Upper lobe of right lung (tissue), 1 donor: ENCODE measurements at regions not wholly inside any gene's neighbourhood (a gene's known extent, or its start where the extent isn't known, plus 50 kb on each side); places are given as distances from the start of the nearest gene placed in this dataset.
"Not testable (repeated sequence)": the region's sequence is repeated elsewhere in the genome, so short reads cannot be mapped to it uniquely, and the experiment has no call there.

ENCODE experiments used
- ATAC-seq: fragments of 200-7000 bp; cut with Tn5 transposase; one replicate; pipeline ENCODE4 v1.9.1; 2020; ENCODE audit warnings: mild to moderate bottlenecking, moderate library complexity
- DNase-seq: peaks from one replicate; pipeline ENCODE4 v3.0.0-alpha.2; 2020
- H3K27ac ChIP-seq: fragments of 200-600 bp; one replicate; pipeline ENCODE4 v1.8.0; 2022
- H3K27me3 ChIP-seq: fragments of 200-600 bp; one replicate; pipeline ENCODE4 v1.8.0; 2022; ENCODE audit warnings: mild to moderate bottlenecking
- H3K36me3 ChIP-seq: fragments of 200-600 bp; one replicate; pipeline ENCODE4 v1.8.0; 2022
- H3K4me1 ChIP-seq: fragments of 200-600 bp; one replicate; pipeline ENCODE4 v1.8.0; 2022
- H3K4me3 ChIP-seq: fragments of 200-600 bp; one replicate; pipeline ENCODE4 v1.8.0; 2022; ENCODE audit warnings: mild to moderate bottlenecking
- H3K9me3 ChIP-seq: fragments of 200-600 bp; one replicate; pipeline ENCODE4 v1.8.0; 2022
- intact Hi-C: fragments of 100-400 bp; cut with DNase I; formaldehyde crosslinking; loops from one replicate; pipeline ENCODE4 v1.11.0; 2022
- TF ChIP-seq, protein P1 (sequence below): fragments of 200-600 bp; IDR thresholded peaks from one replicate; pipeline ENCODE4 v1.8.0; 2022; ENCODE audit warnings: antibody characterized with exemption
- donor health status: DM: no; HTN: yes; CAD: no; lungs with severe emphysema.

DNA sequence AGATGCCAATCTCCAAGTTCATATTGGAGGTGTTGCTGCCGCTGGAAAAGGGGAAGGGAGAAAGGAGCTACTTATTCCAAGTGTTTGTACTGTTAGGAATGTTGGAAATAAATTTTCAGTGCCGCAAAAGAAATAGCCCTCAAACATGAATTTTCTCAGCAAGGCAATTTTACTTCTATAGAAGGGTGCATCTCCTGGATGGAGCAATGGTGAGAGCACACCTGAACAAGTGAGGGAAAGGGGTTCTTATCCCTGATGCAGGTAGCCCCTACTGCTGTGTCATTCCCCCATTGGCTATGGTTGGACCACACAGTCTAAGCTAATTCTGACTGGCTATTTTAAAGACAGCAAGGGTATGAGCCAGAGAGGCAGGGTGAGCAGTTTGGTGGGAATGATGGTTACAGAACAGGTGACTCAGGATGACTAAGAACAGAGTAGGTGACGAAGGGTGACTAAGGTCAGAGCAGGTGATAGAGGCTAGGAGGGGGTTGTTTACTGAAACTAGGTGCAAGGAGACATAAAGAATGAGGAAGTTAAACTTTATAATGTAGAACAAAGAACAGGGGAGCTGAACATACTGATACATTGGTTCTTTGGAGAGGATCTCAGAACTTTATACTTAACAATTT is 503.5 kb downstream of the EDEM1 start:
- DNase-seq = no peak
- TF ChIP-seq, protein P1, sequence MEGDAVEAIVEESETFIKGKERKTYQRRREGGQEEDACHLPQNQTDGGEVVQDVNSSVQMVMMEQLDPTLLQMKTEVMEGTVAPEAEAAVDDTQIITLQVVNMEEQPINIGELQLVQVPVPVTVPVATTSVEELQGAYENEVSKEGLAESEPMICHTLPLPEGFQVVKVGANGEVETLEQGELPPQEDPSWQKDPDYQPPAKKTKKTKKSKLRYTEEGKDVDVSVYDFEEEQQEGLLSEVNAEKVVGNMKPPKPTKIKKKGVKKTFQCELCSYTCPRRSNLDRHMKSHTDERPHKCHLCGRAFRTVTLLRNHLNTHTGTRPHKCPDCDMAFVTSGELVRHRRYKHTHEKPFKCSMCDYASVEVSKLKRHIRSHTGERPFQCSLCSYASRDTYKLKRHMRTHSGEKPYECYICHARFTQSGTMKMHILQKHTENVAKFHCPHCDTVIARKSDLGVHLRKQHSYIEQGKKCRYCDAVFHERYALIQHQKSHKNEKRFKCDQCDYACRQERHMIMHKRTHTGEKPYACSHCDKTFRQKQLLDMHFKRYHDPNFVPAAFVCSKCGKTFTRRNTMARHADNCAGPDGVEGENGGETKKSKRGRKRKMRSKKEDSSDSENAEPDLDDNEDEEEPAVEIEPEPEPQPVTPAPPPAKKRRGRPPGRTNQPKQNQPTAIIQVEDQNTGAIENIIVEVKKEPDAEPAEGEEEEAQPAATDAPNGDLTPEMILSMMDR = no peak
- H3K36me3 ChIP-seq = no peaks in the 10 kb centered on the region
- intact Hi-C loops = no loop called here
- no peaks in the 10 kb centered on the region for H3K4me1 ChIP-seq
- no peaks in the 10 kb centered on the region for H3K27me3 ChIP-seq
- H3K27ac ChIP-seq = no peak overlapping the region
- peaks cover 10% of the 10 kb centered on the region for H3K9me3 ChIP-seq
- no peak for ATAC-seq
- H3K4me3 ChIP-seq = no peak overlapping the region

DNA sequence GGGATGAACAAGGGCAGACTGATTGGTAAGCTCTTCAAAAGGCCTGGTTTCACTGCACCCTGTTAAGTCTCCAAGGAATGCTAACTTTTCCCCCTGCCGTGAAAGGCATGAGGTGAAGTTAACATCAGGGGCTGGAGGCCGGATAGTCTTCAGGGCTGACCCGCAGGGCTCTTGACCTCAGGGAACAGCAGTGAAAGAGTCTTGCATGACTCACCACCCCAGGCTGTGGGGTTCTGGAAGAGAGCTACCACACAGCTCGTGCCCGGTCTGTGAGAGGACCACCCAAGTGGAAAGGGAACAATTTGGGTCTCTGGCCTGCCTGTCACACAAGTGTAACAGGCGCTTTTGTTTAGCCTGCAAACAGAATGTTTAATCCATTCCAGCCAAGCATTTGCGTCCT is 504.9 kb downstream of the EDEM1 start:
- no peak for DNase-seq
- no peaks in the 10 kb centered on the region for H3K4me1 ChIP-seq
- intact Hi-C loops = no loop called here
- TF ChIP-seq, protein P1 = no peak
- no peaks in the 10 kb centered on the region for H3K36me3 ChIP-seq
- H3K9me3 ChIP-seq = peaks cover 10% of the 10 kb centered on the region
- no peaks in the 10 kb centered on the region for H3K27me3 ChIP-seq
- ATAC-seq = no peak
- no peak overlapping the region for H3K4me3 ChIP-seq
- H3K27ac ChIP-seq = no peak overlapping the region

DNA sequence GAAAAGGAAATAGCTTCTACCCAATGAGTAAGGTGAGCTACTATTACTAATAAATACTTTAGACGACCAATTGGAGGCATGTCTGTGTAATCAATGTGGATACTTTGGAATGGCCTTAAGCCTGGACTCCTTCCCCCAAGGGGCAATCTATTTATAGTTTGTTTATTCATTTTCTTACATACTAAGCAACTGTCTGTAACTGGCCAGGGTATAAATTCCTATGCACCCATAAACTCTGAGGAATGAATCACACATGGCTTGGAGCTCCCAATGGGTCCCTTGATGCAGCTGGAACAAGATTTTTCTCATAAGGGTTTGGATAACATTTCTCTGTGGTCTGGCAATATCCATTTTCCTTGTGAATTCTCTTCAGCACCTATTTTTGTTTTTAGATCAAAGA is 506.8 kb downstream of the EDEM1 start:
- ATAC-seq (no peak), DNase-seq (no peak)
- Histone ChIP-seq H3K27ac (no peak overlapping the region), H3K4me3 (no peak overlapping the region), H3K36me3 (no peaks in the 10 kb centered on the region), H3K4me1 (no peaks in the 10 kb centered on the region), H3K27me3 (no peaks in the 10 kb centered on the region), H3K9me3 (peaks cover 10% of the 10 kb centered on the region)
- intact Hi-C loops = no loop called here
- TF ChIP-seq, protein P1 = no peak

GRCh38 chr3:5698851-5699250 is 511.3 kb downstream of the EDEM1 start:
- Histone ChIP-seq H3K27ac (no peak overlapping the region), H3K4me1 (no peaks in the 10 kb centered on the region), H3K4me3 (no peak overlapping the region), H3K9me3 (no peaks in the 10 kb centered on the region), H3K36me3 (no peaks in the 10 kb centered on the region), H3K27me3 (no peaks in the 10 kb centered on the region)
- intact Hi-C loops = no loop called here
- ATAC-seq (no peak), DNase-seq (no peak)
- TF ChIP-seq, protein P1 = no peak

DNA sequence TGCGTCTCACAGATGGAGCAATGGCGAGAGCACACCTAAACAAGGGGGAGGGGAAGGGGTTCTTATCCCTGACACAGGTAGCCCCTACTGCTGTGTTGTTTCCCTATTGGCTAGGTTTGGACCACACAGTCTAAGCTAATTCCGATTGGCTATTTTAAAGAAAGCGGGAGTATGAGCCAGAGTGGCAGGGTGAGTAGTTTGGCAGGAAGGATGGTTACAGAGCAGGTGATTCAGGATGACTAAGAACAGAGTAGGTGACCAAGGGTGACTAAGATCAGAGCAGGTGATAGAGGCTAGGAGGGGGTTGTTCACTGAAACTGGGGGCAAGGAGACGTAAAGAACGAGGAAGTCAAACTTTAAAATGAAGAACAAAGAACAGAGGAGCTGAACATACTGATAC is 511.8 kb downstream of the EDEM1 start:
- Histone ChIP-seq H3K27ac (no peak overlapping the region), H3K36me3 (no peaks in the 10 kb centered on the region), H3K4me1 (no peaks in the 10 kb centered on the region), H3K9me3 (no peaks in the 10 kb centered on the region), H3K27me3 (no peaks in the 10 kb centered on the region), H3K4me3 (no peak overlapping the region)
- ATAC-seq (no peak), DNase-seq (no peak)
- TF ChIP-seq, protein P1 = no peak
- intact Hi-C loops = no loop called here

DNA sequence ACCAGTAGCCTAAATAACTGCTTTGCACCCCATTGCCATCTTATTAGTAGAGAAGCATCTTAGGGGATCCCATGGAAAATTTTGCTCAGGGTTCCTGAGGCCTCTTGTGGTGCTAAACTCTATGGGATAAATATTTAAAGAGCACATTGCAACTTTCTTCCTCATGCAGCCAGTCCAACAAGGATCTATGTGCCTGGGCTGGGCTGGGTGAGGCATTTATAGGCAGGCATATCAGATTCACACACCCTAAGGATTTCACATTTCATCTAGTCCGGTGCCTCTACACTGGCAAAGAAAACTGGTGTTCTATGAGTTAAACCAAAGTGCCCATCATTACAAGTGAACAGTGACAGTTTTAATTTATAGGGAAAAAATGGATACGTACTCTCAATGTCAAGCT is 512.3 kb downstream of the EDEM1 start:
- TF ChIP-seq, protein P1 = no peak
- H3K9me3 ChIP-seq = no peaks in the 10 kb centered on the region
- DNase-seq = no peak
- H3K4me3 ChIP-seq = no peak overlapping the region
- intact Hi-C loops = no loop called here
- no peak overlapping the region for H3K27ac ChIP-seq
- no peaks in the 10 kb centered on the region for H3K27me3 ChIP-seq
- no peaks in the 10 kb centered on the region for H3K4me1 ChIP-seq
- no peak for ATAC-seq
- no peaks in the 10 kb centered on the region for H3K36me3 ChIP-seq

DNA sequence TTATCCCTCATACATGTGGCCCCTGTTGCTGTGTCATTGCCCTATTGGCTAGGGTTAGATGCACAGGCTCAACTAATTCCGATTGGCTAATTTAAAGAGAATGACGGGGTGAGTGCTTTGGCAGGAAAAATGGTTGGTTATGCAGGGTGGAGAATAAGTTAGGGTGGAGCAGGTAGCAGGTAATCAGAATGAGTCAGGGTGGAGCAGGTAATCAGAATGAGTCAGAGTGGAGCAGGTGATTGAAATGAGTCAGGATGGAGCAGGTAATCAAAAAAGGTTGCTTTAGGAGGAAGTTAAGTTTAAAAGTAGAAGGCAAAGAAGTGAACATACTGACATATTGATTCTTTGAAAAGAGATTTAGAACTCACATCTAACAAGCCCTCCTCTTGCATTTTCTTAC is 513.5 kb downstream of the EDEM1 start:
- ATAC-seq, H3K4me3 ChIP-seq, H3K9me3 ChIP-seq, H3K27ac ChIP-seq, H3K4me1 ChIP-seq, intact Hi-C loops, H3K36me3 ChIP-seq, DNase-seq, H3K27me3 ChIP-seq: not testable (repeated sequence)
